B cell (primary cell): ENCODE measurements at regions not wholly inside any gene's neighbourhood (a gene's known extent, or its start where the extent isn't known, plus 50 kb on each side); places are given as distances from the start of the nearest gene placed in this dataset.

Experiments used
- EZH2 ChIP-seq: IDR thresholded peaks from 2 replicates; pipeline ENCODE4 v1.6.1; 2012; ENCODE audit warnings: borderline replicate concordance, low read depth, mild to moderate bottlenecking, moderate library complexity, low read length; ENCODE audit not compliant: insufficient read depth, poor library complexity, severe bottlenecking
- TF ChIP-seq, protein P1 (sequence below): fragments of 200-600 bp; IDR thresholded peaks from one replicate; pipeline ENCODE4 v1.8.0; 2022; ENCODE audit warnings: antibody characterized with exemption, mild to moderate bottlenecking

DNA sequence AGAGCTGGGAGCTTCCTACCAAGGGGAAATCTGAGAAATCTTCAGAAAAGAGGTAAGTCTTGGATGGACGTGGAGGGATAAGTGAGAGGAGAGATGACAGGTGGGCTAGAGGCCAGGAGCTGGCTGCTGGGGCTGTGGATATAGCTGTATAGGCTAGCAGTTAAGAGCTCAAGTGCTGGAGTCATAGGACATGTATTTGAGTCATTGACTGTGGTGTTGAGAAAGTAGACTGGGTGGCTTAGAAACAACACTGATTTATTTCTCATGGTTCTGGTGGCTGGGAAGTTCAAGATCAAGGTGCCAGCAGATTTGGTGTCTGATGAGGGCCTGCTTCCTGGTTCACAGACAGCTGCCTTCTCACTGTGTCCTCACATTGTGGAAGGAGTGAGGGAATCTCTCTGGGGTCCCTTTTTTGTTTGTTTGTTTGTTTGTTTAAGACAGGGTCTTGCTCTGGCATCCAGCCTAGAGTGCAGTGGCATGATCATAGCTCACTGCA is 151.1 kb upstream of the FUT8 start:
- TF ChIP-seq, protein P1, sequence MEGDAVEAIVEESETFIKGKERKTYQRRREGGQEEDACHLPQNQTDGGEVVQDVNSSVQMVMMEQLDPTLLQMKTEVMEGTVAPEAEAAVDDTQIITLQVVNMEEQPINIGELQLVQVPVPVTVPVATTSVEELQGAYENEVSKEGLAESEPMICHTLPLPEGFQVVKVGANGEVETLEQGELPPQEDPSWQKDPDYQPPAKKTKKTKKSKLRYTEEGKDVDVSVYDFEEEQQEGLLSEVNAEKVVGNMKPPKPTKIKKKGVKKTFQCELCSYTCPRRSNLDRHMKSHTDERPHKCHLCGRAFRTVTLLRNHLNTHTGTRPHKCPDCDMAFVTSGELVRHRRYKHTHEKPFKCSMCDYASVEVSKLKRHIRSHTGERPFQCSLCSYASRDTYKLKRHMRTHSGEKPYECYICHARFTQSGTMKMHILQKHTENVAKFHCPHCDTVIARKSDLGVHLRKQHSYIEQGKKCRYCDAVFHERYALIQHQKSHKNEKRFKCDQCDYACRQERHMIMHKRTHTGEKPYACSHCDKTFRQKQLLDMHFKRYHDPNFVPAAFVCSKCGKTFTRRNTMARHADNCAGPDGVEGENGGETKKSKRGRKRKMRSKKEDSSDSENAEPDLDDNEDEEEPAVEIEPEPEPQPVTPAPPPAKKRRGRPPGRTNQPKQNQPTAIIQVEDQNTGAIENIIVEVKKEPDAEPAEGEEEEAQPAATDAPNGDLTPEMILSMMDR = no peak
- no peak for TF ChIP-seq EZH2
